Psoas muscle (tissue), 7 donors: ENCODE measurements at regions not wholly inside any gene's neighbourhood (a gene's known extent, or its start where the extent isn't known, plus 50 kb on each side); places are given as distances from the start of the nearest gene placed in this dataset.

ENCODE experiments used
- ATAC-seq, 4 donors: fragments of 200-7000 bp; cut with Tn5 transposase; one replicate each; pipeline ENCODE4 v1.9.1; 2020; ENCODE audit warnings: moderate library complexity in 3 of 4, mild to moderate bottlenecking in 2 of 4
- DNase-seq, 2 donors: peaks; one replicate each; pipeline ENCODE4 v3.0.0-alpha.2; 2020
- H3K27ac ChIP-seq: fragments of 200-600 bp; one replicate; pipeline ENCODE4 v1.8.0; 2022
- H3K27me3 ChIP-seq, 3 donors: fragments of 200-600 bp in 1 of 3; one replicate each; pipeline versions ENCODE4 v1.6.1 to v1.8.0; 2013 to 2022; ENCODE audit warnings: low read length in 2 of 3, mild to moderate bottlenecking in 2 of 3, moderate library complexity in 1 of 3; ENCODE audit not compliant: insufficient read depth in 3 of 3
- H3K36me3 ChIP-seq, 2 donors: fragments of 200-600 bp in 1 of 2; one replicate each; pipeline versions ENCODE4 v1.6.1 to v1.8.0; 2013 to 2022; ENCODE audit warnings: low read depth in 1 of 2, mild to moderate bottlenecking in 1 of 2, moderate library complexity in 1 of 2; ENCODE audit not compliant: insufficient read depth in 1 of 2
- H3K4me1 ChIP-seq: fragments of 200-600 bp; one replicate; pipeline ENCODE4 v1.8.0; 2022
- H3K4me3 ChIP-seq: fragments of 200-600 bp; one replicate; pipeline ENCODE4 v1.8.0; 2022; ENCODE audit warnings: mild to moderate bottlenecking
- H3K9me3 ChIP-seq: fragments of 200-600 bp; one replicate; pipeline ENCODE4 v1.8.0; 2022
- WGBS, 3 donors: extraction: QIAGEN DNeasy Blood & Tissue Kit; methylation state at CpG; one replicate each; pipeline versions ENCODE4 v1.1.6 to v1.1.7; 2013; 5-methylcytosine and 5-hydroxymethylcytosine counted together
- intact Hi-C, 2 donors: fragments of 100-400 bp; cut with DNase I; formaldehyde crosslinking; loops; one replicate each; pipeline versions ENCODE4 v1.11.0 to v1.14.2; 2022
- TF ChIP-seq, protein P1 (sequence below): fragments of 200-600 bp; IDR thresholded peaks from one replicate; pipeline ENCODE4 v1.8.0; 2022; ENCODE audit warnings: antibody characterized with exemption
- donor health status: healthy with polysubstance abuse.
- donor health status: DM: no; HTN: no; CAD: no; lungs with moderate emphysema.
- donor health status: Bipolar disorder and iron deficiency.
- donor health status: healthy.
- donor health status: DM: yes; HTN: yes; CAD: no.
- donor health status: DM: no; HTN: no; CAD: no.
- donor health status: DM: yes; HTN: yes; CAD: no.

DNA sequence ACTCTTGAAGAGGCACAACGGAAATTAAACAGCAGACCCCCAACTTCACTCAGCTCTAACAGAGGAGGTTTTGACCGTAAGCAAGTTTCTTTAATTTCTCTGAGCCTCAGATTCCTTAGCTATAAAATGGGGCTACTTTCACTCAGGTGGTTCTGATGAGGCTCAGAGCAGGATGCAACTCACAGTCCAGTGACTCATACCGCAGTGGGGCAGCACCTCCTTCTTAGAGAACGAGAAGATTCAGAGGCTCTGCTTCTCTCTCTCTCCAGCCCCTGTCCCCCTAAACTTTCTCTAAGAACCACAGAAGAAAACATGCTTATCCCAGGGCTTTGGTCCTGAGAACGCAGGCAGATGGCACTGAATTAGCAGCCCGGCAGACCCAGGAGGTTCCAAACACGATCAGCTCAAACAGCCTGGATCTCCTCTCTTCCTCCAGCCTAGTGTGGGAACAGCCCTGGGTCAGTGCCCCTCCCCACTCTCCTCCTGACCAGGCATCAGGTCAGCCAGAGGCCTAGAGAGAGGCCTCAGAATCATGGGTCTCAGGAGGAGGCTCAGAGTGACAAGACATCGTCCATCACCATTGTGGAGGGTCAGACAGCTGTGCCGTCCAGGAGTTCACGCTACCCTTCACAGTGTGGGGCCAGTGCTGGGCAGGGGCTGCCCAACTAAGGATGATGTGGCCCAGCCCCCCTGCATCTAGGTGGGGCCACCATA, 433.0 kb downstream of the PTPRU start:
- H3K27me3 ChIP-seq = no peaks in the 10 kb centered on the region
- WGBS, 3 donors = 73 to 83% (median 81%) methylated on average over 10 of the region's 10 CpGs
- no peaks in the 10 kb centered on the region for H3K4me1 ChIP-seq
- H3K9me3 ChIP-seq = no peaks in the 10 kb centered on the region
- ATAC-seq = no peak
- intact Hi-C loops = no loop called here
- H3K4me3 ChIP-seq = no peak overlapping the region
- TF ChIP-seq, protein P1, sequence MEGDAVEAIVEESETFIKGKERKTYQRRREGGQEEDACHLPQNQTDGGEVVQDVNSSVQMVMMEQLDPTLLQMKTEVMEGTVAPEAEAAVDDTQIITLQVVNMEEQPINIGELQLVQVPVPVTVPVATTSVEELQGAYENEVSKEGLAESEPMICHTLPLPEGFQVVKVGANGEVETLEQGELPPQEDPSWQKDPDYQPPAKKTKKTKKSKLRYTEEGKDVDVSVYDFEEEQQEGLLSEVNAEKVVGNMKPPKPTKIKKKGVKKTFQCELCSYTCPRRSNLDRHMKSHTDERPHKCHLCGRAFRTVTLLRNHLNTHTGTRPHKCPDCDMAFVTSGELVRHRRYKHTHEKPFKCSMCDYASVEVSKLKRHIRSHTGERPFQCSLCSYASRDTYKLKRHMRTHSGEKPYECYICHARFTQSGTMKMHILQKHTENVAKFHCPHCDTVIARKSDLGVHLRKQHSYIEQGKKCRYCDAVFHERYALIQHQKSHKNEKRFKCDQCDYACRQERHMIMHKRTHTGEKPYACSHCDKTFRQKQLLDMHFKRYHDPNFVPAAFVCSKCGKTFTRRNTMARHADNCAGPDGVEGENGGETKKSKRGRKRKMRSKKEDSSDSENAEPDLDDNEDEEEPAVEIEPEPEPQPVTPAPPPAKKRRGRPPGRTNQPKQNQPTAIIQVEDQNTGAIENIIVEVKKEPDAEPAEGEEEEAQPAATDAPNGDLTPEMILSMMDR = no peak
- no peak overlapping the region for H3K27ac ChIP-seq
- no peak for DNase-seq
- no peaks in the 10 kb centered on the region for H3K36me3 ChIP-seq

DNA sequence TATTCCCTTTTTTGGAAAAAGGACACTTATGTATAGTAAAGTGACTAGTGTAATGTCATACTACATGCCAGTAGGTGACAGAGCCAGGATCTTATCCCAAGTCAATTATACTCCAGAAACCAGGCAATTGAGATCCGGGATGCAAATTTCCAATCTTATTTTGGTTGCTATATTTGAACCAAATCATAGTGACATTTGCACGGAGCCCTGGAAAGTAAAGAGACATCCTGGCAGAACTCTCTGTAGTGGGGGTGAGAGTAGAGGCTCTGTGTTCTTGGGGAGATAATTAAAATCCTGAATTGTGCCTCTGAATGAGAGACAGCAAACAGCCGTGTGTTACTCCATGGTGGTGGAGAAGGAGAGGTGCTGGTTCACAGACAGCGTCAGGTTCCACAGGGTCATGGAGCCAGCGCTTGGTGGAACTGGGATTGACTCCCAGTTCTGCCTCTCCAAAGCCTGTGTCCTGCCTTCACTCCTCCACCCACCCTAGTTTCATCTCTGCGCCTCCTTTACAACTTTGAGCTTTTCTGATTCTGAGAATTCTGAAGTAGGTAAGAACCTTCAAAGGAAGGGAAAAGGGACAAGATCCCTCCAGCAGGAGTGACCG, 432.3 kb downstream of the PTPRU start:
- no peak for DNase-seq
- ATAC-seq = no peak
- TF ChIP-seq, protein P1 = no peak
- Histone ChIP-seq H3K27ac (no peak overlapping the region), H3K27me3 (peaks cover 0 to 4% (median 0%) of the 10 kb centered on the region in 3 donors), H3K4me3 (no peak overlapping the region), H3K36me3 (no peaks in the 10 kb centered on the region), H3K9me3 (no peaks in the 10 kb centered on the region), H3K4me1 (no peaks in the 10 kb centered on the region)
- WGBS, 3 donors = 39 to 76% (median 58%) methylated on average over 7 of the region's 7 CpGs
- intact Hi-C loops = no loop called here

GRCh38 chr1:29667951-29668350, 431.6 kb downstream of the PTPRU start:
- Histone ChIP-seq H3K27me3 (peaks cover 0 to 5% (median 0%) of the 10 kb centered on the region in 3 donors), H3K36me3 (no peaks in the 10 kb centered on the region), H3K4me1 (no peaks in the 10 kb centered on the region), H3K9me3 (no peaks in the 10 kb centered on the region), H3K27ac (no peak overlapping the region), H3K4me3 (no peak overlapping the region)
- no peak for ATAC-seq
- intact Hi-C loops = no loop called here
- 79 to 83% (median 82%) methylated on average over 2 of the region's 2 CpGs for WGBS, 3 donors
- TF ChIP-seq, protein P1 = no peak
- DNase-seq = no peak

GRCh38 chr1:29664711-29665110, 428.4 kb downstream of the PTPRU start:
- WGBS, 3 donors = 93 to 96% (median 93%) methylated on average over 2 of the region's 2 CpGs
- Histone ChIP-seq H3K27ac (no peak overlapping the region), H3K27me3 (peaks cover 0 to 5% (median 0%) of the 10 kb centered on the region in 3 donors), H3K4me1 (no peaks in the 10 kb centered on the region), H3K36me3 (no peaks in the 10 kb centered on the region), H3K4me3 (no peak overlapping the region), H3K9me3 (peaks cover 12% of the 10 kb centered on the region)
- intact Hi-C loops = no loop called here
- no peak for ATAC-seq
- DNase-seq = no peak
- TF ChIP-seq, protein P1 = no peak
